Breast epithelium (tissue), 3 donors: ENCODE measurements at regions not wholly inside any gene's neighbourhood (a gene's known extent, or its start where the extent isn't known, plus 50 kb on each side); places are given as distances from the start of the nearest gene placed in this dataset.

Experiments used
- CTCF ChIP-seq, 3 donors: fragments of 450-650 bp; IDR thresholded peaks; one replicate each; pipeline ENCODE4 v1.5.1; 2016 to 2017; ENCODE audit warnings: antibody characterized with exemption in 3 of 3, mild to moderate bottlenecking in 3 of 3, moderate library complexity in 3 of 3
- POLR2A ChIP-seq: fragments of 450-650 bp; IDR thresholded peaks from one replicate; pipeline ENCODE4 v1.6.1; 2016; ENCODE audit warnings: antibody characterized with exemption, mild to moderate bottlenecking, moderate library complexity
- POLR2AphosphoS5 ChIP-seq, 3 donors: sonication (generic); formaldehyde crosslinking; IDR thresholded peaks; one replicate each; pipeline ENCODE4 v1.6.1; 2017; ENCODE audit warnings: antibody characterized with exemption in 3 of 3

- no peak for TF ChIP-seq POLR2A
- no peak for TF ChIP-seq POLR2AphosphoS5 (IDR thresholded peaks at IDR 0.05)
- no peak for TF ChIP-seq CTCF (IDR thresholded peaks at IDR 0.05)
Observed at GRCh38 chr9:129524582-129525270, 96.2 kb downstream of the C9orf50 start.
